ENCODE measurements at regions not wholly inside any gene's neighbourhood (a gene's known extent, or its start where the extent isn't known, plus 50 kb on each side); places are given as distances from the start of the nearest gene placed in this dataset.

GRCh38 chr9:135247227-135247930 is 159.9 kb downstream of the OLFM1 start:
- TF ChIP-seq POLR2A (IDR thresholded peaks at IDR 0.05), result no peak
- TF ChIP-seq, protein P1, sequence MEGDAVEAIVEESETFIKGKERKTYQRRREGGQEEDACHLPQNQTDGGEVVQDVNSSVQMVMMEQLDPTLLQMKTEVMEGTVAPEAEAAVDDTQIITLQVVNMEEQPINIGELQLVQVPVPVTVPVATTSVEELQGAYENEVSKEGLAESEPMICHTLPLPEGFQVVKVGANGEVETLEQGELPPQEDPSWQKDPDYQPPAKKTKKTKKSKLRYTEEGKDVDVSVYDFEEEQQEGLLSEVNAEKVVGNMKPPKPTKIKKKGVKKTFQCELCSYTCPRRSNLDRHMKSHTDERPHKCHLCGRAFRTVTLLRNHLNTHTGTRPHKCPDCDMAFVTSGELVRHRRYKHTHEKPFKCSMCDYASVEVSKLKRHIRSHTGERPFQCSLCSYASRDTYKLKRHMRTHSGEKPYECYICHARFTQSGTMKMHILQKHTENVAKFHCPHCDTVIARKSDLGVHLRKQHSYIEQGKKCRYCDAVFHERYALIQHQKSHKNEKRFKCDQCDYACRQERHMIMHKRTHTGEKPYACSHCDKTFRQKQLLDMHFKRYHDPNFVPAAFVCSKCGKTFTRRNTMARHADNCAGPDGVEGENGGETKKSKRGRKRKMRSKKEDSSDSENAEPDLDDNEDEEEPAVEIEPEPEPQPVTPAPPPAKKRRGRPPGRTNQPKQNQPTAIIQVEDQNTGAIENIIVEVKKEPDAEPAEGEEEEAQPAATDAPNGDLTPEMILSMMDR (IDR thresholded peaks at IDR 0.05), result no peak
- TF ChIP-seq EP300 (IDR thresholded peaks at IDR 0.05), result no peak
